Uterus (tissue), 3 donors: ENCODE measurements at regions not wholly inside any gene's neighbourhood (a gene's known extent, or its start where the extent isn't known, plus 50 kb on each side); places are given as distances from the start of the nearest gene placed in this dataset.

Source experiments
- DNase-seq, 2 donors: peaks; one replicate each; pipeline ENCODE4 v3.0.0-alpha.2; 2019 to 2020
- H3K27ac ChIP-seq, 2 donors: fragments of 200-600 bp; sonication (generic); 1 replicate in 1 of 2; 2 replicates in 1 of 2; pipeline ENCODE4 v1.5.1; 2016 to 2018
- H3K27me3 ChIP-seq, 2 donors: fragments of 200-600 bp; sonication (generic); one replicate each; pipeline ENCODE4 v1.5.1; 2018 to 2019; ENCODE audit warnings: control low read depth in 1 of 2
- H3K36me3 ChIP-seq, 2 donors: fragments of 200-600 bp; sonication (generic); one replicate each; pipeline ENCODE4 v1.5.1; 2019; ENCODE audit warnings: control low read depth in 1 of 2
- H3K4me1 ChIP-seq, 2 donors: fragments of 200-600 bp; sonication (generic); one replicate each; pipeline ENCODE4 v1.5.1; 2018 to 2019; ENCODE audit warnings: control low read depth in 1 of 2
- H3K4me3 ChIP-seq, 2 donors: fragments of 200-600 bp; sonication (generic); 1 replicate in 1 of 2; 2 replicates in 1 of 2; pipeline ENCODE4 v1.5.1; 2018 to 2019; ENCODE audit warnings: mild to moderate bottlenecking in 1 of 2
- H3K9me3 ChIP-seq, 2 donors: fragments of 200-600 bp; sonication (generic); one replicate each; pipeline ENCODE4 v1.5.1; 2019; ENCODE audit warnings: control low read depth in 1 of 2
- POLR2A ChIP-seq, 2 donors: fragments of 450-650 bp; IDR thresholded peaks; one replicate each; pipeline ENCODE4 v1.6.1; 2016; ENCODE audit warnings: antibody characterized with exemption in 2 of 2, mild to moderate bottlenecking in 1 of 2, moderate library complexity in 1 of 2
- intact Hi-C: fragments of 100-400 bp; cut with DNase I; formaldehyde crosslinking; loops from one replicate; pipeline ENCODE4 v1.15.1; 2023; ENCODE audit warnings: low total_unique reads
- TF ChIP-seq, protein P1 (sequence below), 4 experiments: fragments of 200-600 bp in 2 of 4; fragments of 450-650 bp in 2 of 4; sonication (generic) in 2 of 4; IDR thresholded peaks; one replicate each; pipeline ENCODE4 v1.5.1; 2016 to 2019; ENCODE audit warnings: antibody characterized with exemption in 4 of 4, mild to moderate bottlenecking in 2 of 4, moderate library complexity in 1 of 4
- donor health status: DM: yes; HTN: yes; CAD: no.

DNA sequence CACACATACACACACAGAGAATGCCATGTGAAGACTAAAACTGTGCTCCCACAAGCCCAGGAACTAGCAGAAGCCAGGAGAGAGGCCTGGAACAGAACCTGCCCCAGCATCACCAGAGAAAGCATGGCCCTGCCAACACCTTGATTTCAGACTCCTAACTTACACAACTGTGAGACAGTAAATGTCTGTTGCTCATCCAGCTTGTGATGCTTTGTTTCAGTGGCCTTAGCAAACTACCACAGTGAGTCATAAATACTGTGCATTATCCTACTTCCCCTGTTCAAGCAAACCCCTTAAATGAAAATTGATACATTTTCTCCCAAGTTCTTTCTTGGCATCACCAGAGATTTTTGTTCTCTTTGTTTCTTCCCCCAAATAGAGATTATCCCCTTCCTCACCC, 1539.4 kb upstream of the TENM4 start:
- Histone ChIP-seq H3K27me3 (no peaks in the 10 kb centered on the region), H3K36me3 (no peaks in the 10 kb centered on the region), H3K27ac (no peak overlapping the region), H3K9me3 (no peaks in the 10 kb centered on the region), H3K4me1 (no peaks in the 10 kb centered on the region), H3K4me3 (no peak overlapping the region)
- intact Hi-C loops = no loop called here
- TF ChIP-seq POLR2A (IDR thresholded peaks at IDR 0.05) = no peak
- TF ChIP-seq, protein P1, sequence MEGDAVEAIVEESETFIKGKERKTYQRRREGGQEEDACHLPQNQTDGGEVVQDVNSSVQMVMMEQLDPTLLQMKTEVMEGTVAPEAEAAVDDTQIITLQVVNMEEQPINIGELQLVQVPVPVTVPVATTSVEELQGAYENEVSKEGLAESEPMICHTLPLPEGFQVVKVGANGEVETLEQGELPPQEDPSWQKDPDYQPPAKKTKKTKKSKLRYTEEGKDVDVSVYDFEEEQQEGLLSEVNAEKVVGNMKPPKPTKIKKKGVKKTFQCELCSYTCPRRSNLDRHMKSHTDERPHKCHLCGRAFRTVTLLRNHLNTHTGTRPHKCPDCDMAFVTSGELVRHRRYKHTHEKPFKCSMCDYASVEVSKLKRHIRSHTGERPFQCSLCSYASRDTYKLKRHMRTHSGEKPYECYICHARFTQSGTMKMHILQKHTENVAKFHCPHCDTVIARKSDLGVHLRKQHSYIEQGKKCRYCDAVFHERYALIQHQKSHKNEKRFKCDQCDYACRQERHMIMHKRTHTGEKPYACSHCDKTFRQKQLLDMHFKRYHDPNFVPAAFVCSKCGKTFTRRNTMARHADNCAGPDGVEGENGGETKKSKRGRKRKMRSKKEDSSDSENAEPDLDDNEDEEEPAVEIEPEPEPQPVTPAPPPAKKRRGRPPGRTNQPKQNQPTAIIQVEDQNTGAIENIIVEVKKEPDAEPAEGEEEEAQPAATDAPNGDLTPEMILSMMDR (IDR thresholded peaks at IDR 0.05) = no peak
- DNase-seq = no peak

DNA sequence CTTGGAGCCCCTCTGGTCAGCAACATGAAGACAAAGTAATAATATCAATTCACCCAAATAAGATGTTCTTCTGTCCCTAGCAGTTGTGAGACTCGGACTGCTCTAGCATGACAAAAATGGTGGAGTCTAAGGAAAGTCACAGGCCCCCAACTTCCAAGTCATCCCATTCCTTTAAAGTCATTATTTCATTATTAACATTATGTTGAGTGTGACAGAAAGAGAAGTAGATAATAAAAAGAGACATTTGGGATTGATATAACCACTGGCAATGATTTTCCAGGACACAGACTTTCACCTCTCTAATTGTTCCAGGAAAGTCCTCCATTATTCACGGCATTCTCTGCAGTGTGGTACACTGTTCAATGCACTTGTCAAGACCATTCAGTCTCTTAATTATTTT, 1533.0 kb upstream of the TENM4 start:
- TF ChIP-seq, protein P1 (IDR thresholded peaks at IDR 0.05) = no peak
- TF ChIP-seq POLR2A (IDR thresholded peaks at IDR 0.05) = no peak
- Histone ChIP-seq H3K27me3 (no peaks in the 10 kb centered on the region), H3K9me3 (no peaks in the 10 kb centered on the region), H3K4me1 (no peaks in the 10 kb centered on the region), H3K36me3 (no peaks in the 10 kb centered on the region), H3K4me3 (no peak overlapping the region), H3K27ac (no peak overlapping the region)
- intact Hi-C loops = no loop called here
- DNase-seq = no peak

DNA sequence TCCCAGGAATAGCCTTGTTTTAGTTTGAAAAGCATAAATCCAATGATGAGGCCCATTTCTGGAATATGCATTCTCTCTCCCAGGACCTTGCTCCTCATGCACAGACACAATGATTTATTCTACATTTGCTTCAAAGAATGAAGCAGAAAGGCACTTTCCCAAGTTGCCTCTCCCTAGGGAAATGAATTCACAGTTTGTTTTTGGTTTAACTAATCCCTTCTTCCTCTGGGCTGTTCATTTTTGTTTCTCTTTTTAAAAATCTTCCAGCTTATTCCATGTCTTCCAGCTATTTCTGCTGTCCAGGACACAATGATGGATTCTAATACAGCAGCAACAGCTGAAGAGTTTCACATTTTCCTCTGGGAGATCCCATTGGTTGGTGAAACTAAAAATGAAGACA, 1529.2 kb upstream of the TENM4 start:
- Histone ChIP-seq H3K36me3 (no peaks in the 10 kb centered on the region), H3K4me3 (no peak overlapping the region), H3K4me1 (no peaks in the 10 kb centered on the region), H3K27ac (no peak overlapping the region), H3K27me3 (no peaks in the 10 kb centered on the region), H3K9me3 (no peaks in the 10 kb centered on the region)
- TF ChIP-seq POLR2A (IDR thresholded peaks at IDR 0.05) = no peak
- TF ChIP-seq, protein P1 (IDR thresholded peaks at IDR 0.05) = no peak
- DNase-seq = no peak
- intact Hi-C loops = no loop called here

DNA sequence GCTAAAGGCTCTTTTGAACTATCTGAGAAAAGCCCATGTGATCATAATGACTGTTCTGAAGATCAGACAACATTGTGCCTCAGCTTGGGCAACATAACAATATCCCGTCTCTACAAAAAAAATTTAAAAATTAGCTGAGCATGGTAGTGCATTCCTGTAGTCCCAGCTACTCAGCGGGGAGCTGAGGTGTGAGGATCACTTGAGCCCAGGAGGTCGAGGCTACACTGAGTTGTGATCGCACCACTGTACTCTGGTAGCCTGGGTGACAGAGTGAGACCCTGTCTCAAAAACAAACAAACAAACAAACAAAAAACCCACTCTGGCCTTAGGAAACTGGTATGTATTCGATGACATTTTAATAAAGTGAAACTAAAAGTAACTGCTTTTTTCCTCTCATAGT, 1526.8 kb upstream of the TENM4 start:
- no peak overlapping the region for H3K4me3 ChIP-seq
- H3K27ac ChIP-seq = no peak overlapping the region
- intact Hi-C loops = no loop called here
- no peak for DNase-seq
- H3K27me3 ChIP-seq = no peaks in the 10 kb centered on the region
- no peaks in the 10 kb centered on the region for H3K4me1 ChIP-seq
- H3K36me3 ChIP-seq = no peaks in the 10 kb centered on the region
- TF ChIP-seq, protein P1 (IDR thresholded peaks at IDR 0.05) = no peak
- TF ChIP-seq POLR2A (IDR thresholded peaks at IDR 0.05) = no peak
- H3K9me3 ChIP-seq = no peaks in the 10 kb centered on the region

DNA sequence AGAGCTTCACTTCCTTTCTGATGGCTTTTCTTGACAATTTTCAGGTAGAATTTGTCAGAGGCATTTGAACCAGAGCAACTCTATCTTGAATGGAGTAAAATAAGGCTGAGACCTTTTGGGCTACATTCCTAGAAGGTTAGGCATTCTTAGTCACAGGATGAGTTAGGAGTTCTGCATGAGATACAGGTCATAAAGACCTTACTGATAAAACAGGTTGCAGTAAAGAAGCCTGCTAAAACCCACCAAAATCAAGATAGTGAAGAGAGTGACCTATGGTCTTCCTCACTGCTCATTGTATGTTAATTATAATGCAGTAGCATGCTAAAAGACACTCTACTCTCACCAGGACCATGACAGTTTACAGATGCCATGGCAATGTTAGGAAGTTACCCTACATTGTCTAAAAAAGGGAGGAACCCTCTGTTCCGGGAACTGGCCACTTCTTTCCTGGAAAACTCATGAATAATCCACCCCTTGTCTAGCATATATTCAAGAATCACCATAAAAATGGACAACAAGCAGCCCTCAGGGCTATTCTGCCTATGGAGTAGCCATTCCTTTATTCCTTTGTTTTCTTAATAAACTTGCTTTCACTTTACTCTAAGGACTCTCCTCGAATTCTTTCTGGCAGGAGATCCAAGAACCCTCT, 1519.7 kb upstream of the TENM4 start:
- H3K27me3 ChIP-seq = no peaks in the 10 kb centered on the region
- DNase-seq = no peak
- TF ChIP-seq POLR2A (IDR thresholded peaks at IDR 0.05) = no peak
- TF ChIP-seq, protein P1 (IDR thresholded peaks at IDR 0.05) = no peak
- intact Hi-C loops = no loop called here
- no peaks in the 10 kb centered on the region for H3K4me1 ChIP-seq
- H3K9me3 ChIP-seq = no peaks in the 10 kb centered on the region
- no peak overlapping the region for H3K4me3 ChIP-seq
- no peak overlapping the region for H3K27ac ChIP-seq
- H3K36me3 ChIP-seq = no peaks in the 10 kb centered on the region
